Left lung (tissue), 4 donors: ENCODE measurements at regions not wholly inside any gene's neighbourhood (a gene's known extent, or its start where the extent isn't known, plus 50 kb on each side); places are given as distances from the start of the nearest gene placed in this dataset.

Experiments
- ATAC-seq: fragments of 200-7000 bp; cut with Tn5 transposase; one replicate; pipeline ENCODE4 v1.9.1; 2020; ENCODE audit warnings: moderate library complexity
- DNase-seq, 4 donors: peaks; one replicate each; pipeline ENCODE4 v3.0.0-alpha.2; 2013 to 2020
- H3K27ac ChIP-seq, 2 donors: fragments of 200-600 bp; sonication (generic) in 1 of 2; one replicate each; pipeline versions ENCODE4 v1.5.0 to v1.8.0; 2020 to 2021
- H3K27me3 ChIP-seq, 2 donors: fragments of 200-600 bp; sonication (generic) in 1 of 2; one replicate each; pipeline versions ENCODE4 v1.5.0 to v1.8.0; 2020 to 2021
- H3K36me3 ChIP-seq, 2 donors: fragments of 200-600 bp; sonication (generic) in 1 of 2; one replicate each; pipeline versions ENCODE4 v1.5.0 to v1.8.0; 2020 to 2021
- H3K4me1 ChIP-seq, 2 donors: fragments of 200-600 bp; one replicate each; pipeline ENCODE4 v1.8.0; 2021
- H3K4me3 ChIP-seq, 2 donors: fragments of 200-600 bp; sonication (generic) in 1 of 2; one replicate each; pipeline versions ENCODE4 v1.5.0 to v1.8.0; 2020 to 2021; ENCODE audit warnings: mild to moderate bottlenecking in 1 of 2
- H3K9me3 ChIP-seq, 2 donors: fragments of 200-600 bp; sonication (generic) in 1 of 2; one replicate each; pipeline versions ENCODE4 v1.5.0 to v1.8.0; 2020 to 2021
- intact Hi-C, 2 donors: fragments of 100-400 bp; cut with DNase I; formaldehyde crosslinking; loops; one replicate each; pipeline versions ENCODE4 v1.11.2 to v1.14.2; 2022
- TF ChIP-seq, protein P1 (sequence below), 2 donors: fragments of 200-600 bp; sonication (generic) in 1 of 2; IDR thresholded peaks; one replicate each; pipeline versions ENCODE4 v1.5.0 to v1.8.0; 2021; ENCODE audit warnings: antibody characterized with exemption in 2 of 2
- donor health status: DM: no; HTN: yes; CAD: no.
- donor health status: DM: no; HTN: no; CAD: no.

DNA sequence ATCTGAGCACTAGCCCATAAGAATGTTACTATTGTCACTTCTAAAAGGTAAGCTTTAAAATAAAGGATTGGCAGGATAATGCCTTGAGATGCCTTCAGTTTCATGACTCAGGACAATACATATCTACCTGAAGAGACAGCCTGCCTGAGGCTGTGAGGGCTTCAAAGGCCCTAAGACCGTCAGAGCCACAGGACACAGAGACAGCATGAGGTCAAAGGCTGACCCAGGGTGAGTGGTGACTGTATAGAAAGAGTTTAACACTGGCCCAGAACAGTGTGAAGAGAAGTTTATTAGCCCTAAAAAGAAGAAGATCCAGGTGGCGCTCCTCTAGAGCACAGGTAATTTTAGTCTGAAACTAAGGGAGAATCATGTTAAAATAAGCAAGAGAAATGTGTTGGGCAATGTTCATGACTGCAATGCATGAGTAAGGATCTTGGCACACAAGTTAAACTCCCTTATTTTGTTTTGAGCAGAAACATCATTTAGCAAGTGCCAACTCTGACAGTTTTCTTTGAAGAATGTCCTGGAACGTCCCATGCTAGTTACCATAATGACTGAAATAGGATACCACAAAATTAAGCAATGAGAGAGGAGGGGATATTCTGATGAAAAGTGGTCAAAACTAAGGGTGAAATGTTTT, 78.1 kb upstream of the FAM110C start:
- no peak overlapping the region for H3K4me3 ChIP-seq
- DNase-seq (no peak), ATAC-seq (no peak)
- TF ChIP-seq, protein P1, sequence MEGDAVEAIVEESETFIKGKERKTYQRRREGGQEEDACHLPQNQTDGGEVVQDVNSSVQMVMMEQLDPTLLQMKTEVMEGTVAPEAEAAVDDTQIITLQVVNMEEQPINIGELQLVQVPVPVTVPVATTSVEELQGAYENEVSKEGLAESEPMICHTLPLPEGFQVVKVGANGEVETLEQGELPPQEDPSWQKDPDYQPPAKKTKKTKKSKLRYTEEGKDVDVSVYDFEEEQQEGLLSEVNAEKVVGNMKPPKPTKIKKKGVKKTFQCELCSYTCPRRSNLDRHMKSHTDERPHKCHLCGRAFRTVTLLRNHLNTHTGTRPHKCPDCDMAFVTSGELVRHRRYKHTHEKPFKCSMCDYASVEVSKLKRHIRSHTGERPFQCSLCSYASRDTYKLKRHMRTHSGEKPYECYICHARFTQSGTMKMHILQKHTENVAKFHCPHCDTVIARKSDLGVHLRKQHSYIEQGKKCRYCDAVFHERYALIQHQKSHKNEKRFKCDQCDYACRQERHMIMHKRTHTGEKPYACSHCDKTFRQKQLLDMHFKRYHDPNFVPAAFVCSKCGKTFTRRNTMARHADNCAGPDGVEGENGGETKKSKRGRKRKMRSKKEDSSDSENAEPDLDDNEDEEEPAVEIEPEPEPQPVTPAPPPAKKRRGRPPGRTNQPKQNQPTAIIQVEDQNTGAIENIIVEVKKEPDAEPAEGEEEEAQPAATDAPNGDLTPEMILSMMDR (IDR thresholded peaks at IDR 0.05) = no peak
- no peak overlapping the region for H3K27ac ChIP-seq
- H3K36me3 ChIP-seq = no peaks in the 10 kb centered on the region
- no peaks in the 10 kb centered on the region for H3K4me1 ChIP-seq
- intact Hi-C loops = no loop called here
- H3K9me3 ChIP-seq = no peaks in the 10 kb centered on the region
- H3K27me3 ChIP-seq = no peaks in the 10 kb centered on the region

- TF ChIP-seq, protein P1 (IDR thresholded peaks at IDR 0.05) = no peak
- no peak for DNase-seq
- no peak for ATAC-seq
- Histone ChIP-seq H3K27ac (no peak overlapping the region), H3K4me1 (peaks cover 0 to 6% of the 10 kb centered on the region in 2 donors), H3K9me3 (no peaks in the 10 kb centered on the region), H3K36me3 (no peaks in the 10 kb centered on the region), H3K27me3 (peaks cover 0 to 4% of the 10 kb centered on the region in 2 donors), H3K4me3 (no peak overlapping the region)
- intact Hi-C loops = no loop called here
Observed at GRCh38 chr2:116953-117352, 70.6 kb upstream of the FAM110C start.

GRCh38 chr2:115303-115702, 69.0 kb upstream of the FAM110C start:
- Histone ChIP-seq H3K4me1 (peaks cover 0 to 6% of the 10 kb centered on the region in 2 donors), H3K9me3 (no peaks in the 10 kb centered on the region), H3K27ac (no peak overlapping the region), H3K36me3 (no peaks in the 10 kb centered on the region), H3K27me3 (peaks cover 0 to 4% of the 10 kb centered on the region in 2 donors), H3K4me3 (no peak overlapping the region)
- intact Hi-C loops = no loop called here
- DNase-seq (no peak), ATAC-seq (peak; percentile 53)
- TF ChIP-seq, protein P1 (IDR thresholded peaks at IDR 0.05) = no peak

DNA sequence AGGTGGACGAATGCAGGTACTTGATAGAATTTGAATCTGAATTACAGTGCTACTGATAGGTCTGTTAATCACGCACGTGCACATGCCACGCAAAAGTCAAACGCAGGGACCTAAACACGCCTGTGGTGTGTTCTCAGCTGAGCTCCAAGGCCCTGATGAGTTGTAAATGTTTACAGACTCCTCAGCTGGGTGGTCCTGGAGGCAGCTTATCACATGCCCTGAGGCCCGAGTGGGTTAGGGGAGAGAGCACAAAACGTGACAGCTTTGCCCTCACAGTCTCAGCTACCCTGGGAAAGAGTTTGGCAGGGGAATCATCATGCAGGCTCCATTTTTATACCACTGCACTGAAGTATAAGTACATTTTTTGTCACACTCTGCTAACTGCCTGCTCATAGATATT, 68.3 kb upstream of the FAM110C start:
- DNase-seq (no peak), ATAC-seq (no peak)
- TF ChIP-seq, protein P1 (IDR thresholded peaks at IDR 0.05) = no peak
- intact Hi-C loops = no loop called here
- Histone ChIP-seq H3K4me3 (no peak overlapping the region), H3K4me1 (peaks cover 0 to 6% of the 10 kb centered on the region in 2 donors), H3K9me3 (no peaks in the 10 kb centered on the region), H3K36me3 (no peaks in the 10 kb centered on the region), H3K27me3 (peaks cover 0 to 4% of the 10 kb centered on the region in 2 donors), H3K27ac (no peak overlapping the region)

DNA sequence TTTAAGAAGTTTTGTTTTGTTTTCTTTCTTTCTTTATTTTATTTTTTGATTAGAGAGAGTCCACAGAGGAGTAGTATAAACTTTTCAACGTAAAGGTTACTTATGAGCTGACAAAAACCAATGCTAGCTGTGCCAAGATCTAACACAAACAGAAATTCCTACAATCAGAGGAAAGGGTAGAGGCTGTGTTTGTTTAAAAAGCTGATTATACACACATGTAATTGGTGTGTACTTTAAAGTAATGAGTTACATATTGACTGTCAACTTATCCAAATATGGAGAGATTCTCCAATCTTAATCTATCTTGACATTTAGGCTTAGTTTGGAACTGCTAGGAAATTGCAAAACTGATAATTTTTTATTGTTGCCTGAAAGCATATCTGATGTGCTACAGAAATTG, 63.7 kb upstream of the FAM110C start:
- Histone ChIP-seq H3K27ac (no peak overlapping the region), H3K27me3 (peaks cover 0 to 4% of the 10 kb centered on the region in 2 donors), H3K36me3 (no peaks in the 10 kb centered on the region), H3K4me1 (peaks cover 0 to 3% of the 10 kb centered on the region in 2 donors), H3K4me3 (no peak overlapping the region), H3K9me3 (peaks cover 3 to 15% of the 10 kb centered on the region in 2 donors)
- DNase-seq (no peak), ATAC-seq (no peak)
- intact Hi-C loops = no loop called here
- TF ChIP-seq, protein P1 (IDR thresholded peaks at IDR 0.05) = no peak
